ENCODE measurements at regions not wholly inside any gene's neighbourhood (a gene's known extent, or its start where the extent isn't known, plus 50 kb on each side); places are given as distances from the start of the nearest gene placed in this dataset.

GRCh38 chr2:143960177-143960576 lies 559.7 kb downstream of the ZEB2 start:
- no peaks in the 10 kb centered on the region for H3K27me3 Mint-ChIP-seq (ENCODE audit: unreplicated experiment)
- H3K4me3 Mint-ChIP-seq (ENCODE audit: unreplicated experiment), result no peak overlapping the region
- TF ChIP-seq, protein P1, sequence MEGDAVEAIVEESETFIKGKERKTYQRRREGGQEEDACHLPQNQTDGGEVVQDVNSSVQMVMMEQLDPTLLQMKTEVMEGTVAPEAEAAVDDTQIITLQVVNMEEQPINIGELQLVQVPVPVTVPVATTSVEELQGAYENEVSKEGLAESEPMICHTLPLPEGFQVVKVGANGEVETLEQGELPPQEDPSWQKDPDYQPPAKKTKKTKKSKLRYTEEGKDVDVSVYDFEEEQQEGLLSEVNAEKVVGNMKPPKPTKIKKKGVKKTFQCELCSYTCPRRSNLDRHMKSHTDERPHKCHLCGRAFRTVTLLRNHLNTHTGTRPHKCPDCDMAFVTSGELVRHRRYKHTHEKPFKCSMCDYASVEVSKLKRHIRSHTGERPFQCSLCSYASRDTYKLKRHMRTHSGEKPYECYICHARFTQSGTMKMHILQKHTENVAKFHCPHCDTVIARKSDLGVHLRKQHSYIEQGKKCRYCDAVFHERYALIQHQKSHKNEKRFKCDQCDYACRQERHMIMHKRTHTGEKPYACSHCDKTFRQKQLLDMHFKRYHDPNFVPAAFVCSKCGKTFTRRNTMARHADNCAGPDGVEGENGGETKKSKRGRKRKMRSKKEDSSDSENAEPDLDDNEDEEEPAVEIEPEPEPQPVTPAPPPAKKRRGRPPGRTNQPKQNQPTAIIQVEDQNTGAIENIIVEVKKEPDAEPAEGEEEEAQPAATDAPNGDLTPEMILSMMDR (IDR thresholded peaks at IDR 0.05), result no peak
- peaks cover 6% of the 10 kb centered on the region for H3K36me3 Mint-ChIP-seq (ENCODE audit: unreplicated experiment)
- H3K27ac Mint-ChIP-seq (ENCODE audit: unreplicated experiment), result no peak overlapping the region
- H3K9me3 Mint-ChIP-seq (ENCODE audit: unreplicated experiment), result peaks cover 15% of the 10 kb centered on the region
- no peak for DNase-seq (ENCODE audit: extremely low spot score, unreplicated experiment)
- H3K4me1 Mint-ChIP-seq (ENCODE audit: unreplicated experiment), result peaks cover 20% of the 10 kb centered on the region

DNA sequence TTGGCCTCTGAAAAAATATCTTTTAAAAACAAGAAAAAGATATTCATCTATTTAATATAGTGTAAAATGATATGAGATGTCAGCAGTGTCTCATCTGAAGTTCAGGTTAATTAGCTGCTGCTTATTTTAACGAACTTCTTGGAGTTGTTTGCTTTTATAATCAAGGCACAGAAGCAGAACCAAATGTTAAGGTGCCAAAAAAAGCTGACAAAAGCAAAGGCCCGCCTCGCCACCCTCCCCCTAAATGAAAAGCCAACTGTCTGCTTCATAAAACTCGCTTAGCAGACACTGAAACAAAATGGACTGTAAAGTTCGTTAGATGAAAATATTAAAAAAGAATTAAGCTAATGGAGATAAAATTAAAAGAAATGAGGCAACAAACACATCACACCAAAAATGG lies 562.6 kb downstream of the ZEB2 start:
- DNase-seq (ENCODE audit: extremely low spot score, unreplicated experiment), result no peak
- Mint-ChIP-seq H3K9me3 (ENCODE audit: unreplicated experiment) (peaks cover 15% of the 10 kb centered on the region), H3K27ac (ENCODE audit: unreplicated experiment) (no peak overlapping the region), H3K36me3 (ENCODE audit: unreplicated experiment) (peaks cover 6% of the 10 kb centered on the region), H3K4me3 (ENCODE audit: unreplicated experiment) (no peak overlapping the region), H3K27me3 (ENCODE audit: unreplicated experiment) (no peaks in the 10 kb centered on the region), H3K4me1 (ENCODE audit: unreplicated experiment) (peaks cover 38% of the 10 kb centered on the region)
- TF ChIP-seq, protein P1 (IDR thresholded peaks at IDR 0.05), result no peak

- TF ChIP-seq, protein P1 (IDR thresholded peaks at IDR 0.05), result no peak
- H3K4me1 Mint-ChIP-seq (ENCODE audit: unreplicated experiment), result peaks cover 42% of the 10 kb centered on the region
- peaks cover 6% of the 10 kb centered on the region for H3K36me3 Mint-ChIP-seq (ENCODE audit: unreplicated experiment)
- H3K4me3 Mint-ChIP-seq (ENCODE audit: unreplicated experiment), result no peak overlapping the region
- no peak for DNase-seq (ENCODE audit: extremely low spot score, unreplicated experiment)
- H3K9me3 Mint-ChIP-seq (ENCODE audit: unreplicated experiment), result peaks cover 15% of the 10 kb centered on the region
- H3K27me3 Mint-ChIP-seq (ENCODE audit: unreplicated experiment), result no peaks in the 10 kb centered on the region
- H3K27ac Mint-ChIP-seq (ENCODE audit: unreplicated experiment), result peak overlapping the region; percentile 70
Observed at GRCh38 chr2:143955401-143956065, 564.4 kb downstream of the ZEB2 start.

DNA sequence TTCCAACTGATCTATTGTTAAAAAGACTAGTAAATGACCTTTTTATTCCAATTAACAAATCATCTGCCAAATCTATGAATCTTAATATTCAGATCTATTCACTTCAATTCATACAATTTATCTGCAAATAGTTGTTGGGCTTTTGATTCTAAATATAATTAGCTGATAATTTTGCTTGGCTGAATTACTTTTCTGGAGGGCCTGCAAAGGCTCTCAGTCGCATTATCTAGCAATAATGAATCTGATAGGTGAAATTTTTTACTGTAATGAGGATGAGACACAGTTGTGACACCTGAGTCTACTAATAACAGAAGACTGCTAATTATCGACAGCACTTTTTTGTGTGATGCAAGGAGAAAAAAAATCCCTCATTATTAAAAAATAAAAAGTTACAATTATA lies 565.1 kb downstream of the ZEB2 start:
- Mint-ChIP-seq H3K27me3 (ENCODE audit: unreplicated experiment) (no peaks in the 10 kb centered on the region), H3K27ac (ENCODE audit: unreplicated experiment) (peak overlapping the region; percentile 64)

DNA sequence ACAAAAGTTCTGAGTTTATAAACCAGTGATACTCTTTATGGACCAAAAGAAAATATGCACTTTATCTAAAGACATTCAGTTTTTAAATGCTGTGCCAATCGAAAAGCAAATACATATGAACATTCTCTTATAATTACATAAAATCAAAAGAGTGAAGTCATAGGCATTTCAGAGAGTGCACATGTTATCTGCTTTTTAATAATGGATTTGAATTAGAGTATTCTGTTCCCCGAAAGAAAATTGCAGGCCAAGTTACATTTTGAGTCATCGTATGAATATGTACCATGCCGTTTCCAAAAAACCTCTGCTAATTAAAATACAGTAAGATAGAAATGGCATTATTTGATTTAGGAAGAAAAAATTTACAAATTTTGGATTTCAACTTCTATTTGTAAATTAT lies 565.7 kb downstream of the ZEB2 start:
- DNase-seq (ENCODE audit: extremely low spot score, unreplicated experiment), result no peak
- Mint-ChIP-seq H3K36me3 (ENCODE audit: unreplicated experiment) (peaks cover 3% of the 10 kb centered on the region), H3K4me1 (ENCODE audit: unreplicated experiment) (peaks cover 53% of the 10 kb centered on the region), H3K4me3 (ENCODE audit: unreplicated experiment) (no peak overlapping the region), H3K9me3 (ENCODE audit: unreplicated experiment) (peaks cover 9% of the 10 kb centered on the region), H3K27me3 (ENCODE audit: unreplicated experiment) (no peaks in the 10 kb centered on the region), H3K27ac (ENCODE audit: unreplicated experiment) (peak overlapping the region; percentile 64)
- TF ChIP-seq, protein P1 (IDR thresholded peaks at IDR 0.05), result no peak

More for the DNA sequence above, 565.1 kb downstream of the ZEB2 start:
- TF ChIP-seq, protein P1 (IDR thresholded peaks at IDR 0.05), result no peak
- Mint-ChIP-seq H3K36me3 (ENCODE audit: unreplicated experiment) (peaks cover 3% of the 10 kb centered on the region), H3K4me3 (ENCODE audit: unreplicated experiment) (no peak overlapping the region), H3K9me3 (ENCODE audit: unreplicated experiment) (peaks cover 10% of the 10 kb centered on the region), H3K4me1 (ENCODE audit: unreplicated experiment) (peaks cover 46% of the 10 kb centered on the region)
- no peak for DNase-seq (ENCODE audit: extremely low spot score, unreplicated experiment)
